Heart right ventricle (tissue), 16 donors: ENCODE measurements at regions not wholly inside any gene's neighbourhood (a gene's known extent, or its start where the extent isn't known, plus 50 kb on each side); places are given as distances from the start of the nearest gene placed in this dataset.

Source experiments
- ATAC-seq, 8 donors: fragments of 200-7000 bp; cut with Tn5 transposase; one replicate each; pipeline ENCODE4 v1.9.1; 2020; ENCODE audit warnings: mild to moderate bottlenecking in 8 of 8, moderate library complexity in 8 of 8, moderate number of reproducible peaks in 1 of 8
- DNase-seq, 2 donors: peaks; one replicate each; pipeline ENCODE4 v3.0.0-alpha.2; 2020
- H3K27ac ChIP-seq, 10 donors: fragments of 200-600 bp; sonication (generic) in 2 of 10; one replicate each; pipeline versions ENCODE4 v1.5.0 to v1.8.0; 2020 to 2022; ENCODE audit warnings: mild to moderate bottlenecking in 3 of 10
- H3K27me3 ChIP-seq, 7 donors: fragments of 200-600 bp; one replicate each; pipeline ENCODE4 v1.8.0; 2021 to 2022; ENCODE audit warnings: mild to moderate bottlenecking in 2 of 7
- H3K36me3 ChIP-seq, 9 donors: fragments of 200-600 bp; sonication (generic) in 1 of 9; one replicate each; pipeline versions ENCODE4 v1.5.0 to v1.8.0; 2020 to 2022; ENCODE audit warnings: mild to moderate bottlenecking in 2 of 9
- H3K4me1 ChIP-seq, 9 donors: fragments of 200-600 bp; sonication (generic) in 1 of 9; one replicate each; pipeline versions ENCODE4 v1.5.0 to v1.8.0; 2020 to 2022; ENCODE audit warnings: mild to moderate bottlenecking in 4 of 9
- H3K4me3 ChIP-seq, 10 donors: fragments of 200-600 bp; sonication (generic) in 2 of 10; one replicate each; pipeline versions ENCODE4 v1.5.0 to v1.8.0; 2020 to 2022; ENCODE audit warnings: mild to moderate bottlenecking in 7 of 10, moderate library complexity in 2 of 10
- H3K9me3 ChIP-seq, 11 donors: fragments of 200-600 bp in 10 of 11; sonication (generic) in 2 of 11; one replicate each; pipeline versions ENCODE4 v1.5.0 to v1.8.0; 2013 to 2022; ENCODE audit warnings: mild to moderate bottlenecking in 2 of 11, control low read depth in 1 of 11, moderate library complexity in 1 of 11
- WGBS, 2 donors: extraction: QIAGEN DNeasy Blood & Tissue Kit; methylation state at CpG; one replicate each; pipeline ENCODE4 v1.1.7; 2013; ENCODE audit warnings: inconsistent platforms in 1 of 2; 5-methylcytosine and 5-hydroxymethylcytosine counted together
- intact Hi-C, 10 donors: fragments of 100-400 bp; cut with DNase I; formaldehyde crosslinking; loops; one replicate each; pipeline versions ENCODE4 v1.11.1 to v1.14.2; 2022
- TF ChIP-seq, protein P1 (sequence below), 9 donors: fragments of 200-600 bp; sonication (generic) in 2 of 9; IDR thresholded peaks; one replicate each; pipeline versions ENCODE4 v1.5.0 to v1.8.0; 2021 to 2022; ENCODE audit warnings: antibody characterized with exemption in 9 of 9, mild to moderate bottlenecking in 5 of 9, moderate library complexity in 1 of 9
- donor health status: Arrhythmogenic right ventricular cardiomyopathy.
- donor health status: ischemic (EF 13 %, LVEDD 7.1; RV severe dilation, severe dysfunction).
- donor health status: healthy with polysubstance abuse.
- donor health status: DM: no; HTN: yes; CAD: no.
- donor health status: DM: no; HTN: no; CAD: no.
- donor health status: ischemic (EF 25% LVEDD 6.9; RV normal size, moderate dysfunction).
- donor health status: ischemic (EF 25% LVEDD 5.7; RV mildly dilated, moderate dysfunction).
- donor health status: healthy.
- donor health status: DM: yes; HTN: yes; CAD: no.
- donor health status: Ischemic cardiomyopathy.
- donor health status: ischemic (EF 35%, LVEDD 5.7; RV mildly dilated, moderate dysfunction).
- donor health status: nonischemic (EF 11% LVEDD 7.7; RV severe dilation, severe dysfunction).
- donor health status: DM: yes; HTN: yes; CAD: no.
- donor health status: PGD.
- donor health status: ischemic (EF 29% LVEDD 5.4; RV normal size, mild dysfunction).
- donor health status: nonischemic (EF 23%, LVEDD 6.1; RV moderate dilation, normal function).

DNA sequence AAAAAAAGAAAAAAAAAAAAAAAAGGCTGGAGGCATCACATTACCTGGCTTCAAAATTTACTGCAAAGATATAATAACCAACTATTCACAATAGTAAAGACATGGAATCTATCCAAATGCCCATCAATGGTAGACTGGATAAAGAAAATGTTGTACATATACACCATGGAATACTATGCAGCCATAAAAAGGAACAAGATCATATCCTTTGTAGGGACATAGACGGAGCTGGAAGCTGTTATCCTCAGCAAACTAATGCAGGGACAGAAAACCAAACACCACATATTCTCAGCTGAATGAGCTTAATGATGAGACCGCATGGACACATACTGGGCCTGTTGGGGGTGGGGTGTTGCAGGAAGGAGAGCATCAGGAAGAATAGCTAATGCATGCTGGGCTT lies 330.5 kb downstream of the SRGAP2C start:
- WGBS, 2 donors, result 90% methylated on average over 2 of the region's 2 CpGs
- intact Hi-C loops, result no loop called here
- H3K36me3 ChIP-seq, result no peaks in the 10 kb centered on the region
- H3K27ac ChIP-seq, result peak overlapping the region in 1 of 10 donors; percentile 52
- peaks cover 0 to 11% (median under 1%) of the 10 kb centered on the region in 11 donors for H3K9me3 ChIP-seq
- H3K4me3 ChIP-seq, result no peak overlapping the region
- H3K27me3 ChIP-seq, result peaks cover 13 to 46% (median 35%) of the 10 kb centered on the region in 7 donors
- no peak for DNase-seq
- TF ChIP-seq, protein P1, sequence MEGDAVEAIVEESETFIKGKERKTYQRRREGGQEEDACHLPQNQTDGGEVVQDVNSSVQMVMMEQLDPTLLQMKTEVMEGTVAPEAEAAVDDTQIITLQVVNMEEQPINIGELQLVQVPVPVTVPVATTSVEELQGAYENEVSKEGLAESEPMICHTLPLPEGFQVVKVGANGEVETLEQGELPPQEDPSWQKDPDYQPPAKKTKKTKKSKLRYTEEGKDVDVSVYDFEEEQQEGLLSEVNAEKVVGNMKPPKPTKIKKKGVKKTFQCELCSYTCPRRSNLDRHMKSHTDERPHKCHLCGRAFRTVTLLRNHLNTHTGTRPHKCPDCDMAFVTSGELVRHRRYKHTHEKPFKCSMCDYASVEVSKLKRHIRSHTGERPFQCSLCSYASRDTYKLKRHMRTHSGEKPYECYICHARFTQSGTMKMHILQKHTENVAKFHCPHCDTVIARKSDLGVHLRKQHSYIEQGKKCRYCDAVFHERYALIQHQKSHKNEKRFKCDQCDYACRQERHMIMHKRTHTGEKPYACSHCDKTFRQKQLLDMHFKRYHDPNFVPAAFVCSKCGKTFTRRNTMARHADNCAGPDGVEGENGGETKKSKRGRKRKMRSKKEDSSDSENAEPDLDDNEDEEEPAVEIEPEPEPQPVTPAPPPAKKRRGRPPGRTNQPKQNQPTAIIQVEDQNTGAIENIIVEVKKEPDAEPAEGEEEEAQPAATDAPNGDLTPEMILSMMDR (IDR thresholded peaks at IDR 0.05), result no peak
- ATAC-seq, result no peak
- H3K4me1 ChIP-seq, result peaks cover 0 to 39% (median 6%) of the 10 kb centered on the region in 9 donors

DNA sequence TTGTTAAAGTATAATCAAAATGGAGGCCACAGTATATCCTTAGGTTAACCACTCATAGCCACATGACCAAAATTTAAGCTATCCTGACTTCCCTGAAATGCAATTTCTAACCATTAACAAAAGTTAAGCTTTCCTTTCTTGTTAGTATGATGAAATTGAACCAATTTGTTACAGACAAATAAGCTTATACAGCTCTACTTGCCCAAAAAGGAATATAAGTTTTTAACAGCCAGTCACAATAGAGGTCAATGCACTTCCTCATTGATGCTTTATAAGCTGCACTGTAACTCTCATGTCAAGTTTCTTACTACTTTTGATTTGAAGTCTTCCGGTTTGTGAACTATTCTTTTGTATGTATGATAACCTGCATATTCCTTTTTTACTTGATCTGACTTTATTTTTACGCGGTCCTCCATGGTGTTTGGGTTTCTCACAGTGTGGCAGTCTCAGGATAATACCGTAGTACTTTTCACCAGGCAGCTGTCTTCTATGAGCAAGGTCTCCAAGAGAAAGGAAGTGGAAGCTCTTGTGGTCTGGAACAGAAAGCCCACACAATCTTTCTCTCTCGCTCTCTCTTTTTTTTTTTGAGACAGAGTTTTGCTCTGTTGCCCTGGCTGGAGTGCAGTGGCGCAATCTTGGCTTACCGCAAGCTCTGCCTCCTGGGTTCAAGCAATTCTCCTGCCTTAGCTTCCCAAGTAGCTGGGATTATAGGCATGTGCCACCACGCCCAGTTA lies 331.6 kb downstream of the SRGAP2C start:
- ATAC-seq, result peak in 5 of 8 donors; percentile 39 to 61 (median 54)
- Histone ChIP-seq H3K27ac (peak overlapping the region in 1 of 10 donors; percentile 52), H3K4me3 (no peak overlapping the region), H3K27me3 (peaks cover 13 to 57% (median 46%) of the 10 kb centered on the region in 7 donors), H3K36me3 (no peaks in the 10 kb centered on the region), H3K9me3 (peaks cover 0 to 10% (median 0%) of the 10 kb centered on the region in 11 donors), H3K4me1 (peaks cover 0 to 40% (median 6%) of the 10 kb centered on the region in 9 donors)
- DNase-seq, result peak; percentile 8 to 25
- intact Hi-C loops, result no loop called here
- TF ChIP-seq, protein P1 (IDR thresholded peaks at IDR 0.05), result no peak
- WGBS, 2 donors, result 79 to 86% methylated on average over 8 of the region's 8 CpGs

- H3K36me3 ChIP-seq, result no peaks in the 10 kb centered on the region
- H3K27ac ChIP-seq, result peak overlapping the region in 1 of 10 donors; percentile 52
- no peak for ATAC-seq
- intact Hi-C loops, result no loop called here
- TF ChIP-seq, protein P1 (IDR thresholded peaks at IDR 0.05), result no peak
- 83 to 84% methylated on average over 9 of the region's 9 CpGs for WGBS, 2 donors
- peaks cover 13 to 64% (median 55%) of the 10 kb centered on the region in 7 donors for H3K27me3 ChIP-seq
- no peak overlapping the region for H3K4me3 ChIP-seq
- H3K4me1 ChIP-seq, result peaks cover 0 to 37% (median 6%) of the 10 kb centered on the region in 9 donors
- DNase-seq, result no peak
- H3K9me3 ChIP-seq, result peaks cover 0 to 10% (median 0%) of the 10 kb centered on the region in 11 donors
These were observed 332.9 kb downstream of the SRGAP2C start for GRCh38 chr1:121517586-121518230.

- H3K36me3 ChIP-seq, result no peaks in the 10 kb centered on the region
- peaks cover 0 to 37% (median 6%) of the 10 kb centered on the region in 9 donors for H3K4me1 ChIP-seq
- peaks cover 13 to 67% (median 55%) of the 10 kb centered on the region in 7 donors for H3K27me3 ChIP-seq
- peak overlapping the region in 2 of 10 donors; percentile 9 to 90 for H3K27ac ChIP-seq
- TF ChIP-seq, protein P1 (IDR thresholded peaks at IDR 0.05), result no peak
- 21 to 26% methylated on average over 8 of the region's 8 CpGs for WGBS, 2 donors
- H3K4me3 ChIP-seq, result peak overlapping the region in 9 of 10 donors; percentile 14 to 63 (median 48)
- peaks cover 0 to 2% (median 0%) of the 10 kb centered on the region in 11 donors for H3K9me3 ChIP-seq
- intact Hi-C loops, result no loop called here
- ATAC-seq, result no peak
- no peak for DNase-seq
These were observed 333.9 kb downstream of the SRGAP2C start for GRCh38 chr1:121518726-121519041.
